Stomach smooth muscle (tissue), 2 donors: ENCODE measurements at regions not wholly inside any gene's neighbourhood (a gene's known extent, or its start where the extent isn't known, plus 50 kb on each side); places are given as distances from the start of the nearest gene placed in this dataset.

Experiments used
- H3K27ac ChIP-seq: one replicate; pipeline ENCODE4 v1.7.0; 2013; ENCODE audit warnings: mild to moderate bottlenecking, low read length, inconsistent platforms
- H3K27me3 ChIP-seq, 2 donors: one replicate each; pipeline ENCODE4 v1.7.0; 2013; ENCODE audit warnings: low read length in 2 of 2; ENCODE audit not compliant: insufficient read depth in 2 of 2, control insufficient read depth in 1 of 2
- H3K36me3 ChIP-seq, 2 donors: one replicate each; pipeline ENCODE4 v1.7.0; 2013; ENCODE audit warnings: low read length in 2 of 2; ENCODE audit not compliant: control insufficient read depth in 2 of 2, insufficient read depth in 2 of 2
- H3K4me1 ChIP-seq: one replicate; pipeline ENCODE4 v1.7.0; 2013; ENCODE audit warnings: low read length; ENCODE audit not compliant: control insufficient read depth, insufficient read depth
- H3K4me3 ChIP-seq, 2 donors: one replicate each; pipeline ENCODE4 v1.7.0; 2013; ENCODE audit warnings: low read length in 2 of 2
- H3K9ac ChIP-seq, 2 donors: one replicate each; pipeline ENCODE4 v1.7.0; 2013; ENCODE audit warnings: low read length in 2 of 2, mild to moderate bottlenecking in 1 of 2
- H3K9me3 ChIP-seq, 2 donors: one replicate each; pipeline ENCODE4 v1.7.0; 2013; ENCODE audit warnings: low read length in 2 of 2; ENCODE audit not compliant: control insufficient read depth in 2 of 2
- donor health status: healthy.
- donor health status: Pancreatic carcinoma.

DNA sequence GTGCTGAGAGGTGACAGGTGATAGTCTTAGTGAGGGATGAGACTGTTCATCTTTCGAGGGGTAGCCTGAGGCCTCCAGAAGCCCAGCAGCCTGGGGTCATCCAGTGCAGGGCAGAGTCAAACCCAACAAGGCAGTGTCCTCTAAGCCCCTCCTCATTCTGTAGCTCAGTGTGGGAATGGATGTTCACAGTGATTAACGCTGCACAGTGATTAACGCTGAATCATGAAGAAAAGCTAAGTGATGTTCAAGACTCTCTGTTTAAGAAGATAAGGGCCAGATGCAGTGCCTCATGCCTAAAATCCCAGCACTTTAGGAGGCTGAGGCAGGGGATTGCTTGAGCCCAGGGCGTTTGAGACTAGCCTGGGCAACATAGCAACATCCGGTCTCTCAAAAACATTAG, 56.3 kb upstream of the LAPTM4A start:
- no peak overlapping the region for H3K9ac ChIP-seq
- peaks cover 0 to 4% of the 10 kb centered on the region in 2 donors for H3K9me3 ChIP-seq
- no peaks in the 10 kb centered on the region for H3K4me1 ChIP-seq
- peaks cover 10 to 18% of the 10 kb centered on the region in 2 donors for H3K27me3 ChIP-seq
- no peak overlapping the region for H3K27ac ChIP-seq
- no peak overlapping the region for H3K4me3 ChIP-seq
- no peaks in the 10 kb centered on the region for H3K36me3 ChIP-seq

GRCh38 chr2:20107352-20107751, 55.9 kb upstream of the LAPTM4A start:
- H3K9ac ChIP-seq = no peak overlapping the region
- no peaks in the 10 kb centered on the region for H3K36me3 ChIP-seq
- peaks cover 0 to 4% of the 10 kb centered on the region in 2 donors for H3K9me3 ChIP-seq
- peaks cover 10 to 18% of the 10 kb centered on the region in 2 donors for H3K27me3 ChIP-seq
- no peaks in the 10 kb centered on the region for H3K4me1 ChIP-seq
- H3K27ac ChIP-seq = no peak overlapping the region
- no peak overlapping the region for H3K4me3 ChIP-seq

DNA sequence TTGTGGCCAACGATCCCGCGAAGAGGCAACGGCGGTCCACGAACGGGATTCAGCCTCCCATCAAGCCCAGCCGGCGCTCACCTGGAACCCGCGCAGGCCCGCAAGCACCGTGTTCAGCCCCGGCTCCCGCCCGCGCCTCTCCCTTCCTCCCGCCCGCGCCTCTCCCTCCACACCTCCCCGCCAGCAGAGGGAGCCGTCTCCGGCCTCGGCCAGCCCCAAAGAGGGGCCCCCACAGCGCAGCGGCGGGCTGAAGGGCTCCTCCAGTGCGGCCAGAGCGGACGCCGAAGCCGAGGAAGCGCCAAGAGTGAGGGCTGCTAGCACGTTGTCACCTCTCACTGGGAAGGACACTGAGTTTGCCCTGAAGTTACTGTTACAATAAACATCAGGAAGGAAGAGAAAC, 55.3 kb upstream of the LAPTM4A start:
- no peaks in the 10 kb centered on the region for H3K36me3 ChIP-seq
- H3K9me3 ChIP-seq = peaks cover 0 to 4% of the 10 kb centered on the region in 2 donors
- H3K27me3 ChIP-seq = peaks cover 10 to 18% of the 10 kb centered on the region in 2 donors
- no peak overlapping the region for H3K27ac ChIP-seq
- no peaks in the 10 kb centered on the region for H3K4me1 ChIP-seq
- peak overlapping the region; percentile 19 to 61 for H3K4me3 ChIP-seq
- H3K9ac ChIP-seq = no peak overlapping the region

- Histone ChIP-seq H3K9me3 (no peaks in the 10 kb centered on the region), H3K27me3 (peaks cover 10 to 18% of the 10 kb centered on the region in 2 donors), H3K4me1 (no peaks in the 10 kb centered on the region), H3K27ac (no peak overlapping the region), H3K9ac (no peak overlapping the region), H3K4me3 (no peak overlapping the region), H3K36me3 (no peaks in the 10 kb centered on the region)
Measured at GRCh38 chr2:20104900-20105545, 53.6 kb upstream of the LAPTM4A start.

DNA sequence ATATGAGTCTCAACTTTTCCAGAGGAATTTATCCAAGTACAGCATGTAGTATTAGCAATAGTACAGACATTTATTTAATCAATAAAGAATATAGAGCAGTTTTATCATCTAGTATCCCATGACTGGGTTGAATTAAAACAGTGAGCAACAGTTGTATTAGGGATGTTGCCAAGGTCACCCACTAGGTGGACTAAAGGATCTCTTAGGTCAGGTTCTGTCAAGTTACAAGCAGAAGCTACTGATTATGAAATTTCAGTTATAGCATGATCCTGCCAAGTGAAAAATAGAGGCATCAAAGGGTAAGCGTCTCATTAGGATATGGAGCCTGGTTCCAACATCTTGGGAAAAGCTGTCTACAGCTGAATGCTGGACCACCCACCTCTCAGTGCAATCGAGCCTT, 52.1 kb upstream of the LAPTM4A start:
- no peaks in the 10 kb centered on the region for H3K9me3 ChIP-seq
- no peaks in the 10 kb centered on the region for H3K4me1 ChIP-seq
- H3K9ac ChIP-seq = no peak overlapping the region
- no peak overlapping the region for H3K4me3 ChIP-seq
- H3K27ac ChIP-seq = no peak overlapping the region
- peaks cover 10 to 18% of the 10 kb centered on the region in 2 donors for H3K27me3 ChIP-seq
- H3K36me3 ChIP-seq = no peaks in the 10 kb centered on the region
